ENCODE measurements at regions not wholly inside any gene's neighbourhood (a gene's known extent, or its start where the extent isn't known, plus 50 kb on each side); places are given as distances from the start of the nearest gene placed in this dataset.

GRCh38 chr5:39822020-39822419 lies 397.2 kb upstream of the DAB2 start:
- Histone ChIP-seq H3K79me2 (ENCODE audit: control insufficient read depth, insufficient read depth, low read length) (no peaks in the 10 kb centered on the region), H4K20me1 (ENCODE audit: control insufficient read depth, extremely low read depth, insufficient read depth, low read length) (no peaks in the 10 kb centered on the region), H3K9me1 (ENCODE audit: control insufficient read depth, extremely low read depth, insufficient read depth, low read length) (no peaks in the 10 kb centered on the region), H3K9me3 (ENCODE audit: control insufficient read depth, low read depth, low read length) (no peaks in the 10 kb centered on the region), H3K36me3 (ENCODE audit: control insufficient read depth in 2 of 2, extremely low read depth in 1 of 2, insufficient read depth in 2 of 2, low read length in 2 of 2) (no peaks in the 10 kb centered on the region), H3K9ac (ENCODE audit: control insufficient read depth, extremely low read depth, insufficient read depth, low read length) (no peak overlapping the region), H3K4me2 (ENCODE audit: control insufficient read depth, extremely low read depth, insufficient read depth, low read depth, low read length) (no peak overlapping the region), H3K27ac (ENCODE audit: control insufficient read depth, insufficient read depth, low read length) (no peak overlapping the region), H2AFZ (ENCODE audit: control insufficient read depth, low read length) (no peak overlapping the region), H3K4me3 (ENCODE audit: control insufficient read depth in 2 of 3, extremely low read depth in 1 of 3, insufficient read depth in 2 of 3, low read depth in 1 of 3, low read length in 3 of 3) (no peak overlapping the region), H3K4me1 (ENCODE audit: control insufficient read depth, extremely low read depth, insufficient read depth, low read length) (no peaks in the 10 kb centered on the region), H3K27me3 (ENCODE audit: control insufficient read depth, extremely low read depth, insufficient read depth, low read length) (no peaks in the 10 kb centered on the region)
- DNase-seq (ENCODE audit: low read depth, low spot score) = no peak
- no peak for FAIRE-seq
- TF ChIP-seq EZH2 (IDR thresholded peaks at IDR 0.05; ENCODE audit: low read length) (no peak), CTCF (optimal IDR thresholded peaks at IDR 0.05 in 1 of 3, IDR thresholded peaks at IDR 0.05 in 1 of 3, conservative IDR thresholded peaks at IDR 0.05 in 1 of 3; ENCODE audit: extremely low read depth in 1 of 3, insufficient read depth in 2 of 3, low read length in 3 of 3) (no peak)
- dilution Hi-C loops (cut with MboI; ENCODE audit: extremely low pct_ligation_motif_present, low sequenced_read_pairs) = no loop called here

- H3K9ac ChIP-seq (ENCODE audit: control insufficient read depth, extremely low read depth, insufficient read depth, low read length) = no peak overlapping the region
- H3K4me2 ChIP-seq (ENCODE audit: control insufficient read depth, extremely low read depth, insufficient read depth, low read depth, low read length) = no peak overlapping the region
- H3K9me1 ChIP-seq (ENCODE audit: control insufficient read depth, extremely low read depth, insufficient read depth, low read length) = no peaks in the 10 kb centered on the region
- no peak overlapping the region for H3K4me3 ChIP-seq (ENCODE audit: control insufficient read depth in 2 of 3, extremely low read depth in 1 of 3, insufficient read depth in 2 of 3, low read depth in 1 of 3, low read length in 3 of 3)
- H4K20me1 ChIP-seq (ENCODE audit: control insufficient read depth, extremely low read depth, insufficient read depth, low read length) = no peaks in the 10 kb centered on the region
- DNase-seq (ENCODE audit: low read depth, low spot score) (no peak), FAIRE-seq (no peak)
- dilution Hi-C loops (cut with MboI; ENCODE audit: extremely low pct_ligation_motif_present, low sequenced_read_pairs) = no loop called here
- TF ChIP-seq CTCF (optimal IDR thresholded peaks at IDR 0.05 in 1 of 3, IDR thresholded peaks at IDR 0.05 in 1 of 3, conservative IDR thresholded peaks at IDR 0.05 in 1 of 3; ENCODE audit: extremely low read depth in 1 of 3, insufficient read depth in 2 of 3, low read length in 3 of 3) = no peak
- no peak for TF ChIP-seq EZH2 (IDR thresholded peaks at IDR 0.05; ENCODE audit: low read length)
- no peaks in the 10 kb centered on the region for H3K79me2 ChIP-seq (ENCODE audit: control insufficient read depth, insufficient read depth, low read length)
- H3K9me3 ChIP-seq (ENCODE audit: control insufficient read depth, low read depth, low read length) = no peaks in the 10 kb centered on the region
- H3K27ac ChIP-seq (ENCODE audit: control insufficient read depth, insufficient read depth, low read length) = no peak overlapping the region
- H3K4me1 ChIP-seq (ENCODE audit: control insufficient read depth, extremely low read depth, insufficient read depth, low read length) = no peaks in the 10 kb centered on the region
- no peak overlapping the region for H2AFZ ChIP-seq (ENCODE audit: control insufficient read depth, low read length)
- H3K27me3 ChIP-seq (ENCODE audit: control insufficient read depth, extremely low read depth, insufficient read depth, low read length) = no peaks in the 10 kb centered on the region
- no peaks in the 10 kb centered on the region for H3K36me3 ChIP-seq (ENCODE audit: control insufficient read depth in 2 of 2, extremely low read depth in 1 of 2, insufficient read depth in 2 of 2, low read length in 2 of 2)
Measured at GRCh38 chr5:39816866-39817265, 392.1 kb upstream of the DAB2 start.
